OCI-LY3 (cell line): ENCODE measurements at regions not wholly inside any gene's neighbourhood (a gene's known extent, or its start where the extent isn't known, plus 50 kb on each side); places are given as distances from the start of the nearest gene placed in this dataset.
"Not testable (repeated sequence)": the region's sequence is repeated elsewhere in the genome, so short reads cannot be mapped to it uniquely, and the experiment has no call there.

ENCODE experiments used
- H2AFZ ChIP-seq: fragments of 200-600, 300-600 bp; shearing (Covaris generic); 2 replicates; pipeline ENCODE4 v1.6.0; 2014; ENCODE audit warnings: antibody characterized with exemption, low read depth, low read length
- H3K27ac ChIP-seq: fragments of 200-600, 300-600 bp; sonication (generic); 2 replicates; pipeline ENCODE4 v1.5.1; 2014; ENCODE audit warnings: mild to moderate bottlenecking, low read length, moderate library complexity, mixed read lengths
- H3K27me3 ChIP-seq: fragments of 200-600, 300-600 bp; sonication (generic); 2 replicates; pipeline ENCODE4 v1.6.1; 2014; ENCODE audit warnings: low read depth, low read length, mixed read lengths
- H3K36me3 ChIP-seq: fragments of 200-600, 300-600 bp; sonication (generic); replicated peaks from 2 replicates; pipeline ENCODE3; 2014; ENCODE audit warnings: low read depth, low read length, mixed read lengths
- H3K4me1 ChIP-seq: fragments of 300-600, 200-600 bp; sonication (generic); 2 replicates; pipeline ENCODE4 v1.6.1; 2014; ENCODE audit warnings: low read length, mixed read lengths
- H3K4me2 ChIP-seq: fragments of 200-600, 300-600 bp; sonication (generic); 2 replicates; pipeline ENCODE4 v1.6.1; 2014; ENCODE audit warnings: low read length, mixed read lengths
- H3K4me3 ChIP-seq: fragments of 300-600, 200-600 bp; sonication (generic); 2 replicates; pipeline ENCODE4 v1.5.1; 2014; ENCODE audit warnings: antibody characterized with exemption, mild to moderate bottlenecking, low read length, moderate library complexity
- H3K79me2 ChIP-seq: fragments of 300-600, 200-600 bp; shearing (Covaris generic); 2 replicates; pipeline ENCODE4 v1.6.1; 2014; ENCODE audit warnings: mild to moderate bottlenecking, low read length, mixed read lengths
- H3K9ac ChIP-seq: fragments of 300-600, 200-600 bp; shearing (Covaris generic); 2 replicates; pipeline ENCODE4 v1.6.0; 2014; ENCODE audit warnings: mild to moderate bottlenecking, low read length, moderate library complexity
- H3K9me3 ChIP-seq: fragments of 200-600, 300-600 bp; shearing (Covaris generic); 2 replicates; pipeline ENCODE4 v1.6.1; 2014; ENCODE audit warnings: low read length, mixed read lengths; ENCODE audit not compliant: insufficient read depth
- H4K20me1 ChIP-seq: fragments of 200-600, 300-600 bp; sonication (generic); 2 replicates; pipeline ENCODE4 v1.6.1; 2016; ENCODE audit warnings: low read length, mixed read lengths; ENCODE audit not compliant: insufficient read depth
- EZH2phosphoT487 ChIP-seq: fragments of 200-600 bp; shearing (Covaris generic); IDR thresholded peaks from 2 replicates; pipeline ENCODE4 v1.6.1; 2018; ENCODE audit warnings: antibody characterized with exemption, mixed run types, low read depth
- TF ChIP-seq, protein P1 (sequence below): fragments of 200-600, 300-600 bp; sonication (generic); IDR thresholded peaks from 2 replicates; pipeline ENCODE4 v1.5.1; 2014; ENCODE audit warnings: antibody characterized with exemption, low read length, low read depth

DNA sequence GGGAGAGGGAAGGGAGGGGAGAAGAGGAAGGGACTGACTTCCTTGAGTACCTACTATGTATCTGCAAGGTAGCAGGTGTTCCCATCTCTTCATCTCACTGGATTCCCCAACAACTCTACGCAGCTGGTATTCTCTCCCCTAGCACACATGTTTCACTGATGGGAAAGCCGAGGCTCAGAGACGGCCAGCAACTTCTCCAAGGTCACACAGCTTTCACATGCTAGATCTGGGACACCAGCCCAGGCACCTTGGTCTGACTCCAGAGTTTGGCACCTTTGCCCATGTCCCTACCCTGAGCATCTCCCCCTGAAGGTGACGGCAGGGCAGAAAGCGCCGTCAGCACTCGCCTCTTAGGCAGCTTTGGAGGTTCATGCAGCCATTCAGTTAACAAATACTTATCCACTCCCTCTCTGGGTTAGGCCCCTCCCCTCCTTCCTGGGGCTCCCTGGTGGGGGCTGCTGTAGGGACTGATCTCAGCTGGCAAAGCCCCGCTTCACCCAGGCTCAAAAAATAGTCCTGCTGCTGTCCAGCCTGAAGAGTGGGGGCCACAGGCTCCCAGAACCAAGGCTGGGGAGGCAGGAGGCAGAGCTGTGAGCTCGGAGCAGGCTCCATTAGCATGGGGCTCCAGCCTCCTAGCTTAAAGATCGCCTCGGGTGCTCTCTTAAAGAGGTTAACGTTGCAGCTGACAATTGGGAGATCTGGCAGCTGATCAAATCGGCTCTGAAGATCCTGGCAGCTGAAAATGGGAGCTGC lies 79.4 kb downstream of the IGLL1 start:
- Histone ChIP-seq H3K36me3 (no peaks in the 10 kb centered on the region), H3K27ac (no peak overlapping the region), H3K4me2 (no peak overlapping the region), H3K4me1 (no peaks in the 10 kb centered on the region), H3K9ac (no peak overlapping the region), H3K9me3 (no peaks in the 10 kb centered on the region), H3K4me3 (no peak overlapping the region), H4K20me1 (no peaks in the 10 kb centered on the region), H3K79me2 (no peaks in the 10 kb centered on the region), H3K27me3 (peaks cover 3% of the 10 kb centered on the region; the same call in 1 of the 2 replicates), H2AFZ (no peak overlapping the region)
- TF ChIP-seq EZH2phosphoT487, result no peak
- TF ChIP-seq, protein P1, sequence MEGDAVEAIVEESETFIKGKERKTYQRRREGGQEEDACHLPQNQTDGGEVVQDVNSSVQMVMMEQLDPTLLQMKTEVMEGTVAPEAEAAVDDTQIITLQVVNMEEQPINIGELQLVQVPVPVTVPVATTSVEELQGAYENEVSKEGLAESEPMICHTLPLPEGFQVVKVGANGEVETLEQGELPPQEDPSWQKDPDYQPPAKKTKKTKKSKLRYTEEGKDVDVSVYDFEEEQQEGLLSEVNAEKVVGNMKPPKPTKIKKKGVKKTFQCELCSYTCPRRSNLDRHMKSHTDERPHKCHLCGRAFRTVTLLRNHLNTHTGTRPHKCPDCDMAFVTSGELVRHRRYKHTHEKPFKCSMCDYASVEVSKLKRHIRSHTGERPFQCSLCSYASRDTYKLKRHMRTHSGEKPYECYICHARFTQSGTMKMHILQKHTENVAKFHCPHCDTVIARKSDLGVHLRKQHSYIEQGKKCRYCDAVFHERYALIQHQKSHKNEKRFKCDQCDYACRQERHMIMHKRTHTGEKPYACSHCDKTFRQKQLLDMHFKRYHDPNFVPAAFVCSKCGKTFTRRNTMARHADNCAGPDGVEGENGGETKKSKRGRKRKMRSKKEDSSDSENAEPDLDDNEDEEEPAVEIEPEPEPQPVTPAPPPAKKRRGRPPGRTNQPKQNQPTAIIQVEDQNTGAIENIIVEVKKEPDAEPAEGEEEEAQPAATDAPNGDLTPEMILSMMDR, result no peak

DNA sequence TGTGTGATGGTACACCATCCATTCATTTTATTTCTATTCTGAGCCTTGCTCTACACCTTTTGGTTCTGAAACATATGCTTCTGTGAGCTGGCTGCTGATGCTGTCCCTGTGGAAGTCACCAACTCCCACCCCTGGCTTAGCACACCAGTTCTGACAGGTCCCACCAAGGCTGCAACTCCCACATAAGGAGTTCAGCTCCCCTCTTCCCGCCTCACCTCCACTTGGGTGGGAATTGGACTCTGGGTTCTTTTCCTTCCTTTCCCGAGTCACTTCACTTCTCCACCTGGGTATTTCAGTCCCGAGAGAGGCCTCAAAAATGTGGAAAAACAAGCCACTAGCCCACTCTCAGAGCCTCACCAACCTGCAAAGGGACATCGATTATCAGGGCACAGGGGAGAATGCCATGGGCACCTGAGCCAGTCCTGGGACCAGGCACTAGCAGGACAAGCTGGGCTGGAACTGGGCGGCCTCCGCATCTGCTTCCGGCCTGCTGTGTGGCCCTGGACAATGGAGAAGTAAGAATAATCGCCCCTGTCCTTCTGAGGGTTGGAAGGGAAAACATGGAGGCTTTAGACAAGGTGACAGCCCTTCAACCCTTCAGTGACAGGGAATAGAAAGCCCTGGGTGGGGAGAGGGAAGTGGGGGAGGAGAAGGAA lies 80.1 kb downstream of the IGLL1 start:
- Histone ChIP-seq H2AFZ (no peak overlapping the region), H3K4me3 (no peak overlapping the region), H3K79me2 (no peaks in the 10 kb centered on the region), H3K4me2 (no peak overlapping the region), H3K36me3 (no peaks in the 10 kb centered on the region), H3K4me1 (no peaks in the 10 kb centered on the region), H3K9ac (no peak overlapping the region), H3K9me3 (no peaks in the 10 kb centered on the region), H3K27me3 (peaks cover 3% of the 10 kb centered on the region; the same call in 1 of the 2 replicates), H4K20me1 (no peaks in the 10 kb centered on the region), H3K27ac (no peak overlapping the region)
- TF ChIP-seq EZH2phosphoT487, result no peak
- TF ChIP-seq, protein P1, result no peak

DNA sequence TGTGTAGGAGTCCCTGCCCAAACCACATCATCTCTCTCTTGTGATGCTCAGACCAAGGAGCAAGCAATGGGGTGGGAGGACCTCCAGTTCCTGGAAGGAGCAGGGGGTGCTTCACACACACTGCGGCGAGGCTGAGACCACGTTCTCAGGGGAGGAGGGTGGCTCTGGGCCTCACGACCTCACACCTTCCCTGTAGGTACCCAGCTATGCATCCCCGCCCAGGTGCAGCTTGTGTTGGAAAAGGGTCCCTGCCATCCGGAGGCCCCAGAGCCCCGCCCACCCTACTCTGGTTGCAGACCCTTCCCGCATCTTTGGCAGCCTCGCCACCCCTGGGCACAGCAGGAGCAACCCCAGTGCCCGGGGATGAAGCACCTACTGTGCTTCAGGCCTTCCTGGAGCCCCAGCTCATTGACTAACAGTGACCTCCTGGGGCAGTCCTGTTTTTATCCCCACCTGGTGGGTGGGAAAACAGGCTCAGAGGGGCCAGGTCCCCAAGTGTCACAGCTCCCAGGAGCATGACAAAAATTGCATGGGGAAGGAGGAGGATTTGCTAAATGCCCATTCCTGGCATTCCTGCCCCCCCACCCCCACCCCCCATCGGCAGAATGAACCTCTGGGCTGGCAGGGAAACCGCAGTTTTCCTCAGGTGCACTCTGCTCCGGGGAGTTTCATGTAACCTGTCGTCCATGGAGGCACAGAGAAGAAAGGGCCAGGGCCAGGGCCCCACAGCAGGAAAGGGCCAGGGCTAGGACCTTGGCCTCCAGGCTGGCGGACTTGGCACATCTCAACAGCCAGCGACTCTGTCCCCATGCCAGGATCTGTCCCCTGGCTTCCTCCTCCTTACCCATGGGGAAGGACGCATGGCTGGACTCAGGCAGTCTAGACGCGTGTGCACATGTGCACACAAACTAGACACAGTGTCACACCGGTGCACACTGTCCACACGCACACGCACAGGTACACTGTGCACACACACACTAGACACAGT lies 81.0 kb downstream of the IGLL1 start:
- Histone ChIP-seq H2AFZ (no peak overlapping the region), H3K36me3 (no peaks in the 10 kb centered on the region), H3K79me2 (no peaks in the 10 kb centered on the region), H3K9me3 (no peaks in the 10 kb centered on the region), H4K20me1 (no peaks in the 10 kb centered on the region), H3K9ac (no peak overlapping the region), H3K4me2 (no peak overlapping the region), H3K4me3 (no peak overlapping the region), H3K27ac (no peak overlapping the region), H3K4me1 (no peaks in the 10 kb centered on the region), H3K27me3 (peaks cover 3% of the 10 kb centered on the region; the same call in 1 of the 2 replicates)
- no peak for TF ChIP-seq EZH2phosphoT487
- TF ChIP-seq, protein P1, result no peak

DNA sequence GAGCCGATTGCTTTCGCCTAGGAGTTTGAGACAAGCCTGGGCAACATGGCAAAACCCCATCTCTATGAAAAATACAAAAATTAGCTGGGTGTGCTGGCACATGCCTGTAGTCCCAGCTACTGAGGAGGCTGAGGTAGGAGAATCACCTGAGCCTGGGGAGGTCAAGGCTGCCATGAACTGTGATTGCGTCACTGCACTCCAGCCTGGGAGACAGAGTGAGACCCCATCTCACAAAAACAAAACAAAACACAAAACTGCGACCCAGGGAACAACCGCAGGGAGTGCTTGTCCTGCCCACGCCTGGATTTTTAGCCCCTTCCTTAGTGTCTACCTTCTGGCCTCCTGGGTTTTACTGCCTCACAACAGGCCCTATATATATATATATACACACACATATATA lies 82.2 kb downstream of the IGLL1 start:
- H4K20me1 ChIP-seq, H3K9me3 ChIP-seq, H3K79me2 ChIP-seq, H2AFZ ChIP-seq, H3K4me2 ChIP-seq, H3K4me3 ChIP-seq, H3K27me3 ChIP-seq, H3K4me1 ChIP-seq, H3K36me3 ChIP-seq, H3K9ac ChIP-seq, H3K27ac ChIP-seq: not testable (repeated sequence)
